IPS-18a (cell line): ENCODE measurements at regions not wholly inside any gene's neighbourhood (a gene's known extent, or its start where the extent isn't known, plus 50 kb on each side); places are given as distances from the start of the nearest gene placed in this dataset.

Source experiments
- H3K27ac ChIP-seq: one replicate; pipeline ENCODE4 v1.5.1; 2013; ENCODE audit warnings: low read length
- H3K27me3 ChIP-seq: one replicate; pipeline ENCODE4 v1.6.1; 2013; ENCODE audit warnings: mild to moderate bottlenecking, low read length; ENCODE audit not compliant: control insufficient read depth, insufficient read depth
- H3K36me3 ChIP-seq: one replicate; pipeline ENCODE4 v1.6.1; 2013; ENCODE audit warnings: low read depth, low read length; ENCODE audit not compliant: control insufficient read depth
- H3K4me1 ChIP-seq: one replicate; pipeline ENCODE4 v1.6.1; 2013; ENCODE audit warnings: low read depth, low read length; ENCODE audit not compliant: control insufficient read depth
- H3K4me3 ChIP-seq: one replicate; pipeline ENCODE4 v1.5.1; 2013; ENCODE audit warnings: low read length
- H3K9ac ChIP-seq: one replicate; pipeline ENCODE4 v1.6.1; 2013; ENCODE audit warnings: mild to moderate bottlenecking, low read length, moderate library complexity
- H3K9me3 ChIP-seq: one replicate; pipeline ENCODE4 v1.6.1; 2013; ENCODE audit warnings: low read depth, low read length; ENCODE audit not compliant: control insufficient read depth

- H3K4me1 ChIP-seq = no peaks in the 10 kb centered on the region
- no peak overlapping the region for H3K9ac ChIP-seq
- no peak overlapping the region for H3K27ac ChIP-seq
- H3K27me3 ChIP-seq = no peaks in the 10 kb centered on the region
- H3K4me3 ChIP-seq = no peak overlapping the region
- H3K36me3 ChIP-seq = no peaks in the 10 kb centered on the region
- no peaks in the 10 kb centered on the region for H3K9me3 ChIP-seq
These were observed 1504.4 kb upstream of the CADM2 start for GRCh38 chr3:83454353-83454752.

- Histone ChIP-seq H3K27ac (no peak overlapping the region), H3K27me3 (no peaks in the 10 kb centered on the region), H3K4me1 (peaks cover 5% of the 10 kb centered on the region), H3K9ac (no peak overlapping the region), H3K9me3 (no peaks in the 10 kb centered on the region), H3K36me3 (no peaks in the 10 kb centered on the region), H3K4me3 (no peak overlapping the region)
These were observed 1501.2 kb upstream of the CADM2 start for GRCh38 chr3:83457551-83457950.

- Histone ChIP-seq H3K9ac (no peak overlapping the region), H3K4me3 (no peak overlapping the region), H3K27me3 (no peaks in the 10 kb centered on the region), H3K36me3 (no peaks in the 10 kb centered on the region), H3K27ac (no peak overlapping the region), H3K4me1 (peaks cover 5% of the 10 kb centered on the region), H3K9me3 (no peaks in the 10 kb centered on the region)
These were observed 1498.7 kb upstream of the CADM2 start for GRCh38 chr3:83460052-83460451.

GRCh38 chr3:83461411-83461810 lies 1497.4 kb upstream of the CADM2 start:
- Histone ChIP-seq H3K27ac (no peak overlapping the region), H3K4me3 (no peak overlapping the region), H3K9me3 (no peaks in the 10 kb centered on the region), H3K36me3 (no peaks in the 10 kb centered on the region), H3K27me3 (no peaks in the 10 kb centered on the region), H3K9ac (no peak overlapping the region), H3K4me1 (peaks cover 5% of the 10 kb centered on the region)

- Histone ChIP-seq H3K27me3 (no peaks in the 10 kb centered on the region), H3K27ac (no peak overlapping the region), H3K9ac (no peak overlapping the region), H3K9me3 (no peaks in the 10 kb centered on the region), H3K4me3 (no peak overlapping the region), H3K4me1 (no peaks in the 10 kb centered on the region), H3K36me3 (no peaks in the 10 kb centered on the region)
These were observed 1481.2 kb upstream of the CADM2 start for GRCh38 chr3:83477563-83477962.

GRCh38 chr3:83482402-83483070 lies 1476.3 kb upstream of the CADM2 start:
- no peak overlapping the region for H3K27ac ChIP-seq
- H3K4me3 ChIP-seq = no peak overlapping the region
- no peaks in the 10 kb centered on the region for H3K9me3 ChIP-seq
- no peak overlapping the region for H3K9ac ChIP-seq
- H3K27me3 ChIP-seq = no peaks in the 10 kb centered on the region
- no peaks in the 10 kb centered on the region for H3K36me3 ChIP-seq
- H3K4me1 ChIP-seq = no peaks in the 10 kb centered on the region

- Histone ChIP-seq H3K36me3 (no peaks in the 10 kb centered on the region), H3K4me3 (no peak overlapping the region), H3K27me3 (no peaks in the 10 kb centered on the region), H3K9ac (no peak overlapping the region), H3K9me3 (no peaks in the 10 kb centered on the region), H3K4me1 (no peaks in the 10 kb centered on the region), H3K27ac (no peak overlapping the region)
These were observed 1462.3 kb upstream of the CADM2 start for GRCh38 chr3:83496462-83496861.

- H3K4me1 ChIP-seq = no peaks in the 10 kb centered on the region
These were observed 1460.3 kb upstream of the CADM2 start for GRCh38 chr3:83498361-83499016.

GRCh38 chr3:83500422-83500821 lies 1458.4 kb upstream of the CADM2 start:
- Histone ChIP-seq H3K4me1 (no peaks in the 10 kb centered on the region), H3K9ac (no peak overlapping the region), H3K27me3 (no peaks in the 10 kb centered on the region), H3K4me3 (no peak overlapping the region), H3K9me3 (no peaks in the 10 kb centered on the region), H3K36me3 (no peaks in the 10 kb centered on the region), H3K27ac (no peak overlapping the region)

More at GRCh38 chr3:83498361-83499016, 1460.3 kb upstream of the CADM2 start:
- Histone ChIP-seq H3K4me3 (no peak overlapping the region), H3K27ac (no peak overlapping the region), H3K36me3 (no peaks in the 10 kb centered on the region), H3K9ac (no peak overlapping the region), H3K27me3 (no peaks in the 10 kb centered on the region), H3K9me3 (no peaks in the 10 kb centered on the region)

GRCh38 chr3:83500931-83501330 lies 1457.9 kb upstream of the CADM2 start:
- H3K4me3 ChIP-seq = no peak overlapping the region
- H3K9me3 ChIP-seq = no peaks in the 10 kb centered on the region
- no peaks in the 10 kb centered on the region for H3K36me3 ChIP-seq
- no peak overlapping the region for H3K9ac ChIP-seq
- H3K27ac ChIP-seq = no peak overlapping the region
- no peaks in the 10 kb centered on the region for H3K27me3 ChIP-seq
- no peaks in the 10 kb centered on the region for H3K4me1 ChIP-seq

- Histone ChIP-seq H3K4me1 (peaks cover 21% of the 10 kb centered on the region), H3K9ac (no peak overlapping the region), H3K9me3 (no peaks in the 10 kb centered on the region), H3K4me3 (peak overlapping the region; percentile 22), H3K27ac (no peak overlapping the region), H3K27me3 (no peaks in the 10 kb centered on the region), H3K36me3 (no peaks in the 10 kb centered on the region)
These were observed 1445.7 kb upstream of the CADM2 start for GRCh38 chr3:83513051-83513450.

- no peak overlapping the region for H3K9ac ChIP-seq
- no peaks in the 10 kb centered on the region for H3K9me3 ChIP-seq
- H3K4me1 ChIP-seq = peaks cover 21% of the 10 kb centered on the region
- no peak overlapping the region for H3K27ac ChIP-seq
- H3K27me3 ChIP-seq = no peaks in the 10 kb centered on the region
- H3K36me3 ChIP-seq = no peaks in the 10 kb centered on the region
- peak overlapping the region; percentile 22 for H3K4me3 ChIP-seq
These were observed 1445.1 kb upstream of the CADM2 start for GRCh38 chr3:83513677-83514076.
